HG02943 (cell line): ENCODE measurements at regions not wholly inside any gene's neighbourhood (a gene's known extent, or its start where the extent isn't known, plus 50 kb on each side); places are given as distances from the start of the nearest gene placed in this dataset.
A peak's percentile ranks its signal among the peaks of the same experiment; 100 is the strongest.

ENCODE experiments used
- ATAC-seq: cut with Tn5 transposase; IDR thresholded peaks from one replicate; pipeline ENCODE4 v1.9.1; 2021; ENCODE audit warnings: mild to moderate bottlenecking, low read depth, moderate library complexity; ENCODE audit not compliant: unreplicated experiment

DNA sequence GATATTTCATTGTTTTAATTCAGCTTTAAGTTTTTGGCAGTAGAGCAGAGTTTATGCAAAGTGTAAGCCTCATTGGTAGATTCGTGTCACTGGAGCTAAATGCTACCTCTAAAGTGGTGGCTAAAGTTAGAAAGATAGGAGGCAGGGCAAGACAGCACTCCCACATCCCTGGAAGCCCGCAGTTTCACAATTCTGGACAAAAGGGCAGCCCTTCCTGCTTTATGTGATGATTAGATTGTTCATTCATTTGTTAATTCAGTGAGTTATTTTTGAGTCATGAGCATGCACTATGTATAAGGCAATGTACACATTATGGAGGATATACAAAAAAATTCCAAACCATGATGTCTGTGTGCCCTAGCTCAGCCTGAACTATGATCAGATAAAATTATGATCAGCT lies 52.1 kb upstream of the EIF3M start:
- no peak for ATAC-seq

DNA sequence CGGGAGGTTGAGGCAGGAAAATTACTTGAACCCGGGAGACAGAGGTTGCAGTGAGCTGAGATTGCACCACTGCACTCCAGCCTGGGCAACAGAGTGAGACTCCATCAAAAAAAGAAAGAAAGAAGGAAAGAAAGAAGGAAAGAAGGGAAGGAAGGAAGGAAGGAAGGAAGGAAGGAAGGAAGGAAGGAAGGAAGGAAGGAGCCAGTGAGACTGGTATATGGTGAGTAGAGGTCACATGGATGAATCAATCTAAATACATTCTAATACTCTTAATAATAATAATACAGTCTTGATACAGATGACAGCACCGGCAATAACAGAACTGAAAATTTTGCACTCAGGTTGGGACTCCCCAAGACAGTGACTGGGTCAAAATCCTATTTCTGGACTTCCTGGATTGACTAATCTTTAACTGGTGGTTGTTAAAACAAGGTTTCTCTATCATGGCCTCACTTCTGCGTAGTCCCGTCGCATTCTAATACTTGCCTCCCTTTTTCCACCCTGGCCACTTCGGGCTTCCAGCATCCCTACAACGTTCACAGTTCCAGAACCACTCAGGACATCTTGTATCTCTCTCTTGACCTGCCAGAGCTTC lies 53.5 kb upstream of the EIF3M start:
- peak; percentile 98 for ATAC-seq

GRCh38 chr11:32527261-32528175 lies 56.1 kb upstream of the EIF3M start:
- ATAC-seq: no peak

DNA sequence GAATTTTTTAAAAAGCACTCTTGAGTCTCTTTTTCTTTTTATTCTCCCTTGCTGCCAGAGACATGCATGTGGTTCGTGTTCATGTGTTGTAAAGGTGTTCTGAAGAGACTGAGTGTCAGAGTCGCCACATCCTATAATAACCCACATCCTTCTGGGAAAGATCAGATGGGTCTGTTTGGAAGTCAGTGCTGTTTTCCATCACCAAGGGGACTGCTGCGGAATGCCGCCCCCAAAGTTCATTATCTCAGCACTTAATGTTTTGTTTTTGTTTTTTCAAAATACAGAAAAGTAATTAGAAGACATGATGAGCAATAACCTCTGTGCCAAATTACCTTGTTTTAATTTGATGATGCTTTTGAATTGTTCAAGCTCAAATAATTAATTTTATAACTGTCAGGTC lies 56.9 kb upstream of the EIF3M start:
- no peak for ATAC-seq

DNA sequence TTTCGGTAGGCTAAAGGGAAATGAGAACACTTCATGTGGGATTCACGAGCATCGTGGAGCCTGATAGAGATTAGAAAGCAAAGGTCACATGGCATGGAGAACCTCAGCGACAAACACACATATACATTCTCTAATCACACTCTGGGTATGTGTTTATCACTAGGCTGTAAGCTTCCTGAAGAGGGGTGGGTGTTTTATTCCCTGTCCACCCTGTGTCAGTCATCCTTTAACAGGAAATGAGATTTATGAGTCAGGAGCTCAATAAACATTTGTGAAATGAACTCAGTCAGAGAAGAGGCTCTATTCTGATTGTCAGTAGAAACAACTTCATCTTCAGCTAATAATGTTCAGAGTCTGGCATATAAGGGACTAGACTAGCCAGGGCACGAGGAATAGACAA lies 71.7 kb upstream of the EIF3M start:
- no peak for ATAC-seq

DNA sequence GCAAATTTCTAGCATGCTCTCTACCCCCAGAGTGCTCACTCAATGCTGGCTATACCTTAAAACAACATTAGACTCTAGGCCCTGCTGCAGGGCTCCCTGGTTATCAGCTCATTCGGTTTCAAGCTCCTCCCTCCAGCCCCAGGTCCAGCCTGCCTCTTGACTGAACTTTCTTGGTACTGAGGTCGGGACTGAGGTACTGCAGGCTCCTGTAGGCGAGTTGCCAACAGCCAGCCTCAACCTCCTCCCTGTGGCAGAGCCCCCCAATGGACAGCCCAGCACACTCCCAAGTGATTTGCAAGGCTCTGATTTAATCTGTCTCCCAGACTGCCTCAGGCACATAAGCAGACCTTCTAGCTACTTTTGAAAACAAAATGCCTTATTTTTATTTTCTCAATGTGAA lies 73.6 kb upstream of the EIF3M start:
- ATAC-seq: no peak

DNA sequence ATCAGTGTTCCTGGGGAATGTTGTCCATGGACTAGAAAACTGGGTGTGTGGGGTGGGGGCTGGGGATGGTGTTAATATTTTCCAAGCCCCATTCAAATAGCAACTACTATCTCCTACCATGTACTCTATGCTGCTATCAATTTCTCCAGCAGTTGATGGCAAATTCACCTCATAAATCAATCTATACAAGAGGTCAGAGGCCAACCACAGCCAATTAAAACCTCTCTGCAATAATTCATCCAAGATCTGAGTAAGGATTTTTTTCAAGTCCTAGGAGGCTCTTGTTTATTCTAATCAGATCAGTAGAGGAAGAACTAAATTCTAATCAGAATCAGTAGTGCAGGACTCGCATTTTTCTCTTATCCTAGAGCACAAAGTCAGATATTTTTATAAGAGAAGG lies 73.4 kb upstream of the WT1 start:
- ATAC-seq: no peak

DNA sequence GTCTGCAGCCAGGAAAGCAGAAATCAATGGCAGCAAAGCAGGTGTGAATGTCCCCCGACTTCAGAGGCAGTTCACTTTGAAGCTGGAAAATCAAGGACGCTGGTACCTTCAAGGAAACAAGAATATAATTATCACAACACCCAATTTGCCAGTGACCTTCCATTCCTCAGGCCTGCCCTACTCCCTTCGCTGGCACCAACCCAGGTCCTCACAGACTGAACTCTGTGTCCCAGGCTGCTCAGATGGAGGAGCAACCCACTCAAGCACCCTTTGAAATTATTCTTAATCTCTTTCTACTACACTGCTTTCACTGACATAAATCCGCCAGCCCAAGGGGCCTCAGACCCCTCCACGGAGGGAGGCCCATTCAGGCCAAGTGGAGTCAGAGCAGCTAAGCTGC lies 64.7 kb upstream of the WT1 start:
- no peak for ATAC-seq

- ATAC-seq: no peak
Observed at GRCh38 chr11:32497951-32498350, 62.6 kb upstream of the WT1 start.

DNA sequence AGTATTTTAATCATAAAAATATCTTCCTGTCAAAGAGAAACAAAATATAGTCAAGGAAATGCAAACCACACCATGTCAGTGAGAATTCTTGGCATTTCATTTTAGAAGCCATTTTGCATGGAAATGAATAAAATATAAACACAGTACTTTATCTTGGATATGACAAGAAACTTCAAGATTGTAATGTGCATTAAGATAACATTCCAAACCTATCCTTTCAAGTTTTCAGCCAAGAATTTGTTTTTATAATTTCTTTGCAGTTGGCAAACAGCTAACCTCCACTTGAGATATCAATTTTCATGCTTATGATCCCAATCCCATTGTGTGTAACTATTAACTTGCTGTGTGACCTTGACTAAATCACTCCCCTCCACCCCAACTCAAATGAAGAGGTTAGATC lies 59.3 kb upstream of the WT1 start:
- no peak for ATAC-seq

GRCh38 chr11:32489464-32489863 lies 54.1 kb upstream of the WT1 start:
- no peak for ATAC-seq

DNA sequence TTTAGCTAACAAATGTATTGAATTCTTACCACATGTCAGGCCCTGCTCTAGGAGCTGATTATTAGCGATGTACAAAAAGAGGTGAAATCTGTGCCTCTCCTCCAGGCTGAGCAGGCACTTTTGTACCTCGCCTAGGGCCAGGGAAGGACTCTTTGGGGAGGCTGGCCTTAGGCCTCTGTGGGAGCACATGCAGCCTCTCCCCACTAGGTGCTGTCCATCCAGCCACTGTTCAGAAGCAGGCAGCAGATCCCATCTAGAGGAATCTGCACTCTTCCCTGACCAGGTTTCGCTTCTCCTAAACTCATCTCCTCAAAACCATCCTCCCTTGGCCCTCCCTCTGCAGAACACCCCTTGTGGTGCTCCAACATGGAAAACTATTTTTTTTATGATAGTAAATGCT lies 51.9 kb upstream of the WT1 start:
- ATAC-seq: no peak

- ATAC-seq: no peak
Observed at GRCh38 chr11:32485733-32486132, 50.4 kb upstream of the WT1 start.
